GM18909 (cell line): ENCODE measurements at regions not wholly inside any gene's neighbourhood (a gene's known extent, or its start where the extent isn't known, plus 50 kb on each side); places are given as distances from the start of the nearest gene placed in this dataset.

Experiments
- ATAC-seq: cut with Tn5 transposase; IDR thresholded peaks from one replicate; pipeline ENCODE4 v1.9.1; 2021; ENCODE audit warnings: mild to moderate bottlenecking; ENCODE audit not compliant: unreplicated experiment, poor library complexity

- ATAC-seq: no peak
Observed at GRCh38 chr16:9365370-9365728, 273.9 kb downstream of the HAPSTR1 start.

GRCh38 chr16:9366048-9366969, 274.9 kb downstream of the HAPSTR1 start:
- ATAC-seq: no peak

GRCh38 chr16:9370061-9370491, 278.6 kb downstream of the HAPSTR1 start:
- no peak for ATAC-seq

- ATAC-seq: no peak
Observed at GRCh38 chr16:9371713-9372448, 280.4 kb downstream of the HAPSTR1 start.

GRCh38 chr16:9372934-9373890, 281.8 kb downstream of the HAPSTR1 start:
- ATAC-seq: no peak

GRCh38 chr16:9374061-9374460, 282.6 kb downstream of the HAPSTR1 start:
- no peak for ATAC-seq

- ATAC-seq: no peak
Observed at GRCh38 chr16:9378876-9379275, 287.4 kb downstream of the HAPSTR1 start.

- ATAC-seq: no peak
Observed at GRCh38 chr16:9380221-9380620, 288.8 kb downstream of the HAPSTR1 start.

- no peak for ATAC-seq
Observed at GRCh38 chr16:9381399-9381798, 290.0 kb downstream of the HAPSTR1 start.

GRCh38 chr16:9381905-9382304, 290.5 kb downstream of the HAPSTR1 start:
- no peak for ATAC-seq

- ATAC-seq: no peak
Observed at GRCh38 chr16:9383281-9383680, 291.8 kb downstream of the HAPSTR1 start.

- no peak for ATAC-seq
Observed at GRCh38 chr16:9384141-9384540, 292.7 kb downstream of the HAPSTR1 start.

GRCh38 chr16:9389543-9390207, 298.2 kb downstream of the HAPSTR1 start:
- ATAC-seq: no peak

GRCh38 chr16:9392956-9393355, 301.5 kb downstream of the HAPSTR1 start:
- no peak for ATAC-seq

- no peak for ATAC-seq
Observed at GRCh38 chr16:9393591-9393990, 302.1 kb downstream of the HAPSTR1 start.

GRCh38 chr16:9395958-9396359, 304.5 kb downstream of the HAPSTR1 start:
- ATAC-seq: no peak

- no peak for ATAC-seq
Observed at GRCh38 chr16:9399573-9399972, 308.1 kb downstream of the HAPSTR1 start.

- ATAC-seq: no peak
Observed at GRCh38 chr16:9401173-9401572, 309.7 kb downstream of the HAPSTR1 start.

- ATAC-seq: no peak
Observed at GRCh38 chr16:9402293-9402860, 310.9 kb downstream of the HAPSTR1 start.

- ATAC-seq: no peak
Observed at GRCh38 chr16:9404811-9405210, 313.4 kb downstream of the HAPSTR1 start.
